ENCODE measurements at regions not wholly inside any gene's neighbourhood (a gene's known extent, or its start where the extent isn't known, plus 50 kb on each side); places are given as distances from the start of the nearest gene placed in this dataset.

DNA sequence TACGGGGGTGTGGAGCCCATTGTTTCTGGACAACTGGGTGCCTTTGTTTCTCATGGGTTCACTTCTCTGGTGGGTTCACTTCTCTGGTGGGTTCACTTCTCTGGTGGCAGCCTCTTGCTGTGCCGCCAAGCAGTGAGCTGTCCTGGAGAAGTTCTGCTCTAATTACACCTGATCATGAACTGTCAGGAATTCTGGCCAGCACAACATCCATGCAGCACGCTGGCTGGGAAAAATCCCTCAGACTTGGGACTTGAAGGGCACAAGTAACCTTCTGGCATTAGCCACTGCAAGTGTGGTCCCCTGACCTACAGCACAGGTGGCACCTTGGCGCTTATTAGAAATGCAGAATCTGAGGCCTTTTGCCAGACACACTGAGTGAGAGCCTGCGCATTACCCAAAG is 752.5 kb downstream of the QKI start:
- TF ChIP-seq TCF4 (CRISPR knock-in tag; IDR thresholded peaks at IDR 0.05; ENCODE audit: borderline replicate concordance) (no peak), ISL1 (CRISPR knock-in tag; IDR thresholded peaks at IDR 0.05) (no peak), ZC3H10 (CRISPR knock-in tag; IDR thresholded peaks at IDR 0.05) (no peak), GLIS3 (CRISPR knock-in tag; IDR thresholded peaks at IDR 0.05) (no peak), ZNF8 (CRISPR knock-in tag; IDR thresholded peaks at IDR 0.05) (no peak), SNAI2 (CRISPR knock-in tag; IDR thresholded peaks at IDR 0.05) (no peak), PPARA (CRISPR knock-in tag; IDR thresholded peaks at IDR 0.05; ENCODE audit: borderline replicate concordance) (no peak), BACH2 (CRISPR knock-in tag; IDR thresholded peaks at IDR 0.05; ENCODE audit: borderline replicate concordance) (no peak), TOX (CRISPR knock-in tag; IDR thresholded peaks at IDR 0.05; ENCODE audit: borderline replicate concordance) (no peak), ZFP30 (CRISPR knock-in tag; IDR thresholded peaks at IDR 0.05) (no peak), CSDC2 (CRISPR knock-in tag; IDR thresholded peaks at IDR 0.05) (no peak), ARNTL (CRISPR knock-in tag; IDR thresholded peaks at IDR 0.05; ENCODE audit: borderline replicate concordance, low read depth) (no peak), RARB (CRISPR knock-in tag; IDR thresholded peaks at IDR 0.05) (no peak), ZNF70 (CRISPR knock-in tag; IDR thresholded peaks at IDR 0.05) (no peak), OSR1 (CRISPR knock-in tag; IDR thresholded peaks at IDR 0.05) (no peak)
- TF ChIP-seq, protein P1, sequence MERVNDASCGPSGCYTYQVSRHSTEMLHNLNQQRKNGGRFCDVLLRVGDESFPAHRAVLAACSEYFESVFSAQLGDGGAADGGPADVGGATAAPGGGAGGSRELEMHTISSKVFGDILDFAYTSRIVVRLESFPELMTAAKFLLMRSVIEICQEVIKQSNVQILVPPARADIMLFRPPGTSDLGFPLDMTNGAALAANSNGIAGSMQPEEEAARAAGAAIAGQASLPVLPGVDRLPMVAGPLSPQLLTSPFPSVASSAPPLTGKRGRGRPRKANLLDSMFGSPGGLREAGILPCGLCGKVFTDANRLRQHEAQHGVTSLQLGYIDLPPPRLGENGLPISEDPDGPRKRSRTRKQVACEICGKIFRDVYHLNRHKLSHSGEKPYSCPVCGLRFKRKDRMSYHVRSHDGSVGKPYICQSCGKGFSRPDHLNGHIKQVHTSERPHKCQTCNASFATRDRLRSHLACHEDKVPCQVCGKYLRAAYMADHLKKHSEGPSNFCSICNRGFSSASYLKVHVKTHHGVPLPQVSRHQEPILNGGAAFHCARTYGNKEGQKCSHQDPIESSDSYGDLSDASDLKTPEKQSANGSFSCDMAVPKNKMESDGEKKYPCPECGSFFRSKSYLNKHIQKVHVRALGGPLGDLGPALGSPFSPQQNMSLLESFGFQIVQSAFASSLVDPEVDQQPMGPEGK (CRISPR knock-in tag; IDR thresholded peaks at IDR 0.05; ENCODE audit: borderline replicate concordance): no peak
- TF ChIP-seq, protein P2, sequence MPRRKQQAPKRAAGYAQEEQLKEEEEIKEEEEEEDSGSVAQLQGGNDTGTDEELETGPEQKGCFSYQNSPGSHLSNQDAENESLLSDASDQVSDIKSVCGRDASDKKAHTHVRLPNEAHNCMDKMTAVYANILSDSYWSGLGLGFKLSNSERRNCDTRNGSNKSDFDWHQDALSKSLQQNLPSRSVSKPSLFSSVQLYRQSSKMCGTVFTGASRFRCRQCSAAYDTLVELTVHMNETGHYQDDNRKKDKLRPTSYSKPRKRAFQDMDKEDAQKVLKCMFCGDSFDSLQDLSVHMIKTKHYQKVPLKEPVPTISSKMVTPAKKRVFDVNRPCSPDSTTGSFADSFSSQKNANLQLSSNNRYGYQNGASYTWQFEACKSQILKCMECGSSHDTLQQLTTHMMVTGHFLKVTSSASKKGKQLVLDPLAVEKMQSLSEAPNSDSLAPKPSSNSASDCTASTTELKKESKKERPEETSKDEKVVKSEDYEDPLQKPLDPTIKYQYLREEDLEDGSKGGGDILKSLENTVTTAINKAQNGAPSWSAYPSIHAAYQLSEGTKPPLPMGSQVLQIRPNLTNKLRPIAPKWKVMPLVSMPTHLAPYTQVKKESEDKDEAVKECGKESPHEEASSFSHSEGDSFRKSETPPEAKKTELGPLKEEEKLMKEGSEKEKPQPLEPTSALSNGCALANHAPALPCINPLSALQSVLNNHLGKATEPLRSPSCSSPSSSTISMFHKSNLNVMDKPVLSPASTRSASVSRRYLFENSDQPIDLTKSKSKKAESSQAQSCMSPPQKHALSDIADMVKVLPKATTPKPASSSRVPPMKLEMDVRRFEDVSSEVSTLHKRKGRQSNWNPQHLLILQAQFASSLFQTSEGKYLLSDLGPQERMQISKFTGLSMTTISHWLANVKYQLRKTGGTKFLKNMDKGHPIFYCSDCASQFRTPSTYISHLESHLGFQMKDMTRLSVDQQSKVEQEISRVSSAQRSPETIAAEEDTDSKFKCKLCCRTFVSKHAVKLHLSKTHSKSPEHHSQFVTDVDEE (CRISPR knock-in tag; IDR thresholded peaks at IDR 0.05): no peak
- TF ChIP-seq, protein P3, sequence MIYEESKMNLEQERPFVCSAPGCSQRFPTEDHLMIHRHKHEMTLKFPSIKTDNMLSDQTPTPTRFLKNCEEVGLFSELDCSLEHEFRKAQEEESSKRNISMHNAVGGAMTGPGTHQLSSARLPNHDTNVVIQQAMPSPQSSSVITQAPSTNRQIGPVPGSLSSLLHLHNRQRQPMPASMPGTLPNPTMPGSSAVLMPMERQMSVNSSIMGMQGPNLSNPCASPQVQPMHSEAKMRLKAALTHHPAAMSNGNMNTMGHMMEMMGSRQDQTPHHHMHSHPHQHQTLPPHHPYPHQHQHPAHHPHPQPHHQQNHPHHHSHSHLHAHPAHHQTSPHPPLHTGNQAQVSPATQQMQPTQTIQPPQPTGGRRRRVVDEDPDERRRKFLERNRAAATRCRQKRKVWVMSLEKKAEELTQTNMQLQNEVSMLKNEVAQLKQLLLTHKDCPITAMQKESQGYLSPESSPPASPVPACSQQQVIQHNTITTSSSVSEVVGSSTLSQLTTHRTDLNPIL (CRISPR knock-in tag; IDR thresholded peaks at IDR 0.05; ENCODE audit: low read depth): no peak
- no peak for ATAC-seq

DNA sequence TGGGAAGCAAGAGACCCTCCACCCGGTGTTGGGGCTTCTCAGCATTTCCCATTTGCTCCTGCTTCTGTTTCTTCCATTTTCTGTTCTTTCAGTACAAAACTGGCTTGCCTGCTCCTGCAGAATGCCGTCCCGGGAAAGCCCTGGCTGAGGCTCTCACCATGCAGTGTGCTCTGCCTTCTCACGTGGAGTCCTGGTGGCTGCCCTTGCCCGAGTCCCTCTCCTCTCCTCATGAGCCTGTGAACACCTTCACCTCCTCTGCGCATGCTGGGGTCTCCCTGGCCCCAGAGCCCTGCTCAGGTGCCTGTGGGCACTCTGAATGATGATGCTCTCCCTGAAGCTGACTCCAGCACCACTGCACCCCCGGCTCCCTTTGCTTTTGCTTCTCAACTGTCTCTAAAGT is 752.0 kb downstream of the QKI start:
- TF ChIP-seq ISL1 (CRISPR knock-in tag; IDR thresholded peaks at IDR 0.05) (no peak), OSR1 (CRISPR knock-in tag; IDR thresholded peaks at IDR 0.05) (no peak), GLIS3 (CRISPR knock-in tag; IDR thresholded peaks at IDR 0.05) (no peak), ZNF8 (CRISPR knock-in tag; IDR thresholded peaks at IDR 0.05) (no peak), ESRRG (CRISPR knock-in tag; IDR thresholded peaks at IDR 0.05) (no peak), ZNF565 (CRISPR knock-in tag; conservative IDR thresholded peaks at IDR 0.05; ENCODE audit: low read depth) (no peak), ZNF70 (CRISPR knock-in tag; IDR thresholded peaks at IDR 0.05) (no peak), CSDC2 (CRISPR knock-in tag; IDR thresholded peaks at IDR 0.05) (no peak), RARB (CRISPR knock-in tag; IDR thresholded peaks at IDR 0.05) (no peak), PPARA (CRISPR knock-in tag; IDR thresholded peaks at IDR 0.05; ENCODE audit: borderline replicate concordance) (no peak), SNAI2 (CRISPR knock-in tag; IDR thresholded peaks at IDR 0.05) (no peak), ZFP30 (CRISPR knock-in tag; IDR thresholded peaks at IDR 0.05) (no peak), TOX (CRISPR knock-in tag; IDR thresholded peaks at IDR 0.05; ENCODE audit: borderline replicate concordance) (no peak)
- TF ChIP-seq, protein P4, sequence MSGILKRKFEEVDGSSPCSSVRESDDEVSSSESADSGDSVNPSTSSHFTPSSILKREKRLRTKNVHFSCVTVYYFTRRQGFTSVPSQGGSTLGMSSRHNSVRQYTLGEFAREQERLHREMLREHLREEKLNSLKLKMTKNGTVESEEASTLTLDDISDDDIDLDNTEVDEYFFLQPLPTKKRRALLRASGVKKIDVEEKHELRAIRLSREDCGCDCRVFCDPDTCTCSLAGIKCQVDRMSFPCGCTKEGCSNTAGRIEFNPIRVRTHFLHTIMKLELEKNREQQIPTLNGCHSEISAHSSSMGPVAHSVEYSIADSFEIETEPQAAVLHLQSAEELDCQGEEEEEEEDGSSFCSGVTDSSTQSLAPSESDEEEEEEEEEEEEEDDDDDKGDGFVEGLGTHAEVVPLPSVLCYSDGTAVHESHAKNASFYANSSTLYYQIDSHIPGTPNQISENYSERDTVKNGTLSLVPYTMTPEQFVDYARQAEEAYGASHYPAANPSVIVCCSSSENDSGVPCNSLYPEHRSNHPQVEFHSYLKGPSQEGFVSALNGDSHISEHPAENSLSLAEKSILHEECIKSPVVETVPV (CRISPR knock-in tag; IDR thresholded peaks at IDR 0.05): no peak
- TF ChIP-seq, protein P2 (CRISPR knock-in tag; IDR thresholded peaks at IDR 0.05): no peak
- TF ChIP-seq, protein P5, sequence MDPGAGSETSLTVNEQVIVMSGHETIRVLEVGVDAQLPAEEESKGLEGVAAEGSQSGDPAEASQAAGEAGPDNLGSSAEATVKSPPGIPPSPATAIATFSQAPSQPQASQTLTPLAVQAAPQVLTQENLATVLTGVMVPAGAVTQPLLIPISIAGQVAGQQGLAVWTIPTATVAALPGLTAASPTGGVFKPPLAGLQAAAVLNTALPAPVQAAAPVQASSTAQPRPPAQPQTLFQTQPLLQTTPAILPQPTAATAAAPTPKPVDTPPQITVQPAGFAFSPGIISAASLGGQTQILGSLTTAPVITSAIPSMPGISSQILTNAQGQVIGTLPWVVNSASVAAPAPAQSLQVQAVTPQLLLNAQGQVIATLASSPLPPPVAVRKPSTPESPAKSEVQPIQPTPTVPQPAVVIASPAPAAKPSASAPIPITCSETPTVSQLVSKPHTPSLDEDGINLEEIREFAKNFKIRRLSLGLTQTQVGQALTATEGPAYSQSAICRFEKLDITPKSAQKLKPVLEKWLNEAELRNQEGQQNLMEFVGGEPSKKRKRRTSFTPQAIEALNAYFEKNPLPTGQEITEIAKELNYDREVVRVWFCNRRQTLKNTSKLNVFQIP (CRISPR knock-in tag; IDR thresholded peaks at IDR 0.05; ENCODE audit: borderline replicate concordance, low read depth): no peak
- TF ChIP-seq, protein P1 (CRISPR knock-in tag; IDR thresholded peaks at IDR 0.05; ENCODE audit: borderline replicate concordance): no peak

More for the DNA sequence above, 752.0 kb downstream of the QKI start:
- no peak for ATAC-seq

Data from SK-N-SH treated with all-trans-retinoic acid at 6 μM for 48 hours (cell line).